A673 (cell line): ENCODE measurements at regions not wholly inside any gene's neighbourhood (a gene's known extent, or its start where the extent isn't known, plus 50 kb on each side); places are given as distances from the start of the nearest gene placed in this dataset.

Experiments
- BruUV-seq: library from RNA; stranded (reverse); fragments of 400-500 nt; replicated peaks from 2 replicates; lab custom pipeline; 2021; lab: Mats Ljungman, UMichigan
- CTCF ChIA-PET: fragments of 300-600 bp; sonication (Branson Sonifier 250); formaldehyde crosslinking; loops from one replicate; lab custom pipeline; 2022; ENCODE audit warnings: antibody characterized with exemption; lab: Charles Lee
- POLR2A ChIA-PET: fragments of 300-600 bp; sonication (Branson Sonifier 250); formaldehyde crosslinking; loops from one replicate; lab custom pipeline; 2022; ENCODE audit warnings: antibody characterized with exemption; ENCODE audit not compliant: low non-redundant PET; lab: Charles Lee
- DNase-seq: peaks from one replicate; pipeline ENCODE4 v3.0.0-alpha.2; 2015; ENCODE audit warnings: low spot score
- H3K27ac ChIP-seq: fragments of 200-600 bp; sonication (generic); 2 replicates; pipeline ENCODE4 v1.5.1; 2016; ENCODE audit warnings: mixed run types, low read depth, mild to moderate bottlenecking, mixed read lengths, antibody characterized with exemption, low read length; ENCODE audit not compliant: poor library complexity, severe bottlenecking
- H3K27me3 ChIP-seq: fragments of 200-600 bp; sonication (generic); replicated peaks from 2 replicates; pipeline ENCODE4 v1.6.1; 2017; ENCODE audit warnings: mixed run types, low read depth, mild to moderate bottlenecking, mixed read lengths, antibody characterized with exemption, low read length; ENCODE audit not compliant: insufficient read depth, poor library complexity
- H3K36me3 ChIP-seq: fragments of 200-600 bp; sonication (generic); 2 replicates; pipeline ENCODE4 v1.6.1; 2016; ENCODE audit warnings: mixed run types, mild to moderate bottlenecking, mixed read lengths, antibody characterized with exemption, low read length; ENCODE audit not compliant: insufficient read depth, poor library complexity, severe bottlenecking
- H3K4me1 ChIP-seq: fragments of 200-600 bp; sonication (generic); 2 replicates; pipeline ENCODE4 v1.6.1; 2017; ENCODE audit warnings: mixed run types, mild to moderate bottlenecking, mixed read lengths, antibody characterized with exemption, low read length; ENCODE audit not compliant: insufficient read depth, poor library complexity, severe bottlenecking
- H3K4me3 ChIP-seq: fragments of 200-600 bp; sonication (generic); 2 replicates; pipeline ENCODE4 v1.5.1; 2016; ENCODE audit warnings: low read depth, mixed run types, mild to moderate bottlenecking, mixed read lengths, low read length; ENCODE audit not compliant: poor library complexity, severe bottlenecking
- H3K9me3 ChIP-seq: fragments of 200-600 bp; sonication (generic); 2 replicates; pipeline ENCODE4 v1.6.1; 2016; ENCODE audit warnings: mixed run types, low read depth, mild to moderate bottlenecking, mixed read lengths, antibody characterized with exemption, low read length; ENCODE audit not compliant: poor library complexity, severe bottlenecking
- EZH2 ChIP-seq: fragments of 200-600 bp; sonication (generic); IDR thresholded peaks from 2 replicates; pipeline ENCODE4 v1.6.1; 2017; ENCODE audit warnings: borderline replicate concordance, low read depth, mild to moderate bottlenecking, mixed read lengths, antibody characterized with exemption, low read length; ENCODE audit not compliant: poor library complexity, severe bottlenecking
- intact Hi-C: fragments of 100-400 bp; cut with micrococcal nuclease; formaldehyde crosslinking; loops from one replicate; pipeline ENCODE4 v1.10.0; 2022; ENCODE audit not compliant: unreplicated experiment
- TF ChIP-seq, protein P1 (sequence below): fragments of 300-800, 200-600 bp; sonication (generic); conservative IDR thresholded peaks from 2 replicates; pipeline ENCODE4 v1.5.1; 2017; ENCODE audit warnings: low read depth, mild to moderate bottlenecking, antibody characterized with exemption, low read length, moderate library complexity, mixed read lengths

GRCh38 chr13:52905701-52906100 lies 57.3 kb upstream of the PCDH8 start:
- DNase-seq, result no peak
- Histone ChIP-seq H3K4me1 (no peaks in the 10 kb centered on the region), H3K4me3 (no peak overlapping the region), H3K27me3 (no peaks in the 10 kb centered on the region), H3K36me3 (no peaks in the 10 kb centered on the region), H3K9me3 (no peaks in the 10 kb centered on the region), H3K27ac (no peak overlapping the region)
- BruUV-seq, result no TSS peak
- ChIA-PET POLR2A (no interaction called here), CTCF (no interaction called here)
- TF ChIP-seq, protein P1, sequence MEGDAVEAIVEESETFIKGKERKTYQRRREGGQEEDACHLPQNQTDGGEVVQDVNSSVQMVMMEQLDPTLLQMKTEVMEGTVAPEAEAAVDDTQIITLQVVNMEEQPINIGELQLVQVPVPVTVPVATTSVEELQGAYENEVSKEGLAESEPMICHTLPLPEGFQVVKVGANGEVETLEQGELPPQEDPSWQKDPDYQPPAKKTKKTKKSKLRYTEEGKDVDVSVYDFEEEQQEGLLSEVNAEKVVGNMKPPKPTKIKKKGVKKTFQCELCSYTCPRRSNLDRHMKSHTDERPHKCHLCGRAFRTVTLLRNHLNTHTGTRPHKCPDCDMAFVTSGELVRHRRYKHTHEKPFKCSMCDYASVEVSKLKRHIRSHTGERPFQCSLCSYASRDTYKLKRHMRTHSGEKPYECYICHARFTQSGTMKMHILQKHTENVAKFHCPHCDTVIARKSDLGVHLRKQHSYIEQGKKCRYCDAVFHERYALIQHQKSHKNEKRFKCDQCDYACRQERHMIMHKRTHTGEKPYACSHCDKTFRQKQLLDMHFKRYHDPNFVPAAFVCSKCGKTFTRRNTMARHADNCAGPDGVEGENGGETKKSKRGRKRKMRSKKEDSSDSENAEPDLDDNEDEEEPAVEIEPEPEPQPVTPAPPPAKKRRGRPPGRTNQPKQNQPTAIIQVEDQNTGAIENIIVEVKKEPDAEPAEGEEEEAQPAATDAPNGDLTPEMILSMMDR, result no peak
- TF ChIP-seq EZH2, result no peak
- intact Hi-C loops, result no loop called here

GRCh38 chr13:52903320-52903719 lies 54.9 kb upstream of the PCDH8 start:
- Histone ChIP-seq H3K4me3 (no peak overlapping the region), H3K9me3 (no peaks in the 10 kb centered on the region), H3K27ac (no peak overlapping the region), H3K4me1 (no peaks in the 10 kb centered on the region), H3K27me3 (no peaks in the 10 kb centered on the region), H3K36me3 (no peaks in the 10 kb centered on the region)
- TF ChIP-seq, protein P1, result no peak
- TF ChIP-seq EZH2, result no peak
- ChIA-PET POLR2A (no interaction called here), CTCF (no interaction called here)
- no TSS peak for BruUV-seq
- no peak for DNase-seq
- intact Hi-C loops, result loop anchor here (2.0 kb wide), 1 partner anchor 19 kb away; no protein-coding TSS in a partner anchor

GRCh38 chr13:52899206-52899605 lies 50.8 kb upstream of the PCDH8 start:
- no peaks in the 10 kb centered on the region for H3K4me1 ChIP-seq
- no peak for DNase-seq
- intact Hi-C loops, result no loop called here
- BruUV-seq, result no TSS peak
- H3K27ac ChIP-seq, result no peak overlapping the region
- no peaks in the 10 kb centered on the region for H3K27me3 ChIP-seq
- no peaks in the 10 kb centered on the region for H3K9me3 ChIP-seq
- H3K4me3 ChIP-seq, result no peak overlapping the region
- ChIA-PET CTCF (no interaction called here), POLR2A (no interaction called here)
- no peaks in the 10 kb centered on the region for H3K36me3 ChIP-seq
- TF ChIP-seq, protein P1, result no peak
- no peak for TF ChIP-seq EZH2
